GM23338 (cell line): ENCODE measurements at regions not wholly inside any gene's neighbourhood (a gene's known extent, or its start where the extent isn't known, plus 50 kb on each side); places are given as distances from the start of the nearest gene placed in this dataset.

Source experiments
- ATAC-seq: fragments of 200-7000 bp; cut with Tn5 transposase; 3 replicates; pipeline ENCODE4 v1.9.1; 2020
- DNase-seq: peaks from one replicate; pipeline ENCODE4 v3.0.0-alpha.2; 2015; ENCODE audit warnings: low spot score
- H2AFZ ChIP-seq: fragments of 200-600 bp; sonication (generic); 2 replicates; pipeline ENCODE4 v1.8.0; 2016; ENCODE audit warnings: antibody characterized with exemption, mild to moderate bottlenecking, moderate library complexity
- H3F3A ChIP-seq: fragments of 200-600 bp; sonication (generic); replicated peaks from 2 replicates; pipeline ENCODE4 v1.8.0; 2017; ENCODE audit warnings: antibody characterized with exemption, mixed run types, low read depth
- H3K27ac ChIP-seq: fragments of 200-600 bp; sonication (generic); 2 replicates; pipeline ENCODE4 v1.6.1; 2016; ENCODE audit warnings: low read depth
- H3K27me3 ChIP-seq: fragments of 200-600 bp; sonication (generic); 2 replicates; pipeline ENCODE4 v1.8.0; 2016; ENCODE audit warnings: mild to moderate bottlenecking, mixed run types, moderate library complexity; ENCODE audit not compliant: insufficient read depth
- H3K36me3 ChIP-seq: fragments of 200-600 bp; sonication (generic); 2 replicates; pipeline ENCODE4 v1.8.0; 2016; ENCODE audit warnings: mild to moderate bottlenecking; ENCODE audit not compliant: insufficient read depth
- H3K4me1 ChIP-seq: fragments of 200-600 bp; sonication (generic); 2 replicates; pipeline ENCODE4 v1.8.0; 2016; ENCODE audit warnings: mild to moderate bottlenecking, moderate library complexity; ENCODE audit not compliant: insufficient read depth
- H3K4me2 ChIP-seq: fragments of 200-600 bp; sonication (generic); 2 replicates; pipeline ENCODE4 v1.7.1; 2017; ENCODE audit warnings: mixed run types
- H3K4me3 ChIP-seq: fragments of 200-600 bp; sonication (generic); 2 replicates; pipeline ENCODE4 v1.6.1; 2016; ENCODE audit warnings: mixed run types
- H3K79me2 ChIP-seq: fragments of 200-600 bp; sonication (generic); replicated peaks from 2 replicates; pipeline ENCODE4 v1.8.0; 2017; ENCODE audit warnings: mild to moderate bottlenecking; ENCODE audit not compliant: insufficient read depth
- H3K9me2 ChIP-seq: fragments of 200-600 bp; sonication (generic); 2 replicates; pipeline ENCODE4 v1.8.0; 2017; ENCODE audit not compliant: insufficient read depth
- H4K20me1 ChIP-seq: fragments of 200-600 bp; sonication (generic); replicated peaks from 2 replicates; pipeline ENCODE4 v1.8.0; 2017; ENCODE audit warnings: mild to moderate bottlenecking; ENCODE audit not compliant: insufficient read depth
- H3K27ac Mint-ChIP-seq: 2 replicates; pipeline ENCODE4 v1.8.0; 2020; ENCODE audit warnings: inconsistent platforms, mild to moderate bottlenecking, moderate library complexity, mixed read lengths
- H3K27me3 Mint-ChIP-seq: 3 replicates; pipeline ENCODE4 v1.8.0; 2022; ENCODE audit warnings: low read depth, mild to moderate bottlenecking, moderate library complexity, mixed read lengths, inconsistent platforms; ENCODE audit not compliant: insufficient read depth, poor library complexity
- H3K36me3 Mint-ChIP-seq: 3 replicates; pipeline ENCODE4 v1.8.0; 2021; ENCODE audit warnings: low read depth, mild to moderate bottlenecking, inconsistent platforms, moderate library complexity, mixed read lengths
- H3K4me1 Mint-ChIP-seq: 3 replicates; pipeline ENCODE4 v1.8.0; 2020; ENCODE audit warnings: mild to moderate bottlenecking, inconsistent platforms, mixed read lengths
- H3K4me3 Mint-ChIP-seq: 3 replicates; pipeline ENCODE4 v1.8.0; 2021; ENCODE audit warnings: moderate library complexity, mild to moderate bottlenecking, inconsistent platforms, mixed read lengths
- H3K9me3 Mint-ChIP-seq: 3 replicates; pipeline ENCODE4 v1.8.0; 2020; ENCODE audit warnings: moderate library complexity, mild to moderate bottlenecking, inconsistent platforms, mixed read lengths
- CREB1 ChIP-seq: fragments of 250-450 bp; sonication (Bioruptor Pico); IDR thresholded peaks from 2 replicates; pipeline ENCODE4 v1.5.0; 2020; ENCODE audit warnings: low read depth, mild to moderate bottlenecking, moderate library complexity
- CTCF ChIP-seq, 2 experiments: fragments of 200-600 bp in 1 of 2; sonication (generic) in 1 of 2; conservative IDR thresholded peaks; 2 replicates each; pipeline versions ENCODE4 v1.5.1 to v1.6.1; 2016 to 2017; ENCODE audit warnings: antibody characterized with exemption in 2 of 2, low read depth in 2 of 2, mild to moderate bottlenecking in 2 of 2, moderate library complexity in 1 of 2
- ETS1 ChIP-seq: IDR thresholded peaks from 2 replicates; pipeline ENCODE4 v1.6.1; 2016; ENCODE audit warnings: antibody characterized with exemption
- NANOG ChIP-seq: IDR thresholded peaks from 2 replicates; pipeline ENCODE4 v1.6.1; 2016; ENCODE audit warnings: antibody characterized with exemption, borderline replicate concordance
- POLR2AphosphoS5 ChIP-seq: IDR thresholded peaks from 2 replicates; pipeline ENCODE4 v1.6.1; 2016; ENCODE audit warnings: antibody characterized with exemption, low read depth
- REST ChIP-seq: IDR thresholded peaks from one replicate; pipeline ENCODE4 v1.6.1; 2018; ENCODE audit warnings: antibody characterized with exemption; ENCODE audit not compliant: unreplicated experiment
- STAT1 ChIP-seq: IDR thresholded peaks from one replicate; pipeline ENCODE4 v1.6.1; 2016; ENCODE audit warnings: antibody characterized with exemption; ENCODE audit not compliant: unreplicated experiment
- ZNF331 ChIP-seq: fragments of 250-450 bp; sonication (Bioruptor Pico); IDR thresholded peaks from 2 replicates; pipeline ENCODE4 v1.5.0; 2020; ENCODE audit warnings: low read depth, mild to moderate bottlenecking, moderate library complexity
- ZNF462 ChIP-seq: fragments of 250-450 bp; sonication (Bioruptor Pico); IDR thresholded peaks from 2 replicates; pipeline ENCODE4 v1.5.0; 2020; ENCODE audit warnings: mild to moderate bottlenecking, moderate library complexity

GRCh38 chrX:39245024-39245423 is 443.8 kb downstream of the MID1IP1 start (continued):
- TF ChIP-seq ZNF462 (CRISPR knock-in tag), result no peak
- no peak for TF ChIP-seq ETS1
- no peak for TF ChIP-seq POLR2AphosphoS5
- no peak for TF ChIP-seq CREB1
- no peak for TF ChIP-seq CTCF (conservative IDR thresholded peaks at IDR 0.05; ENCODE audit: low read depth in 2 of 2)
- no peak for TF ChIP-seq NANOG

- H3K4me3 Mint-ChIP-seq, result no peak overlapping the region
- ATAC-seq (no peak), DNase-seq (no peak)
- no peaks in the 10 kb centered on the region for H3K27me3 Mint-ChIP-seq
- no peaks in the 10 kb centered on the region for H3K36me3 Mint-ChIP-seq
- Histone ChIP-seq H3K9me2 (no peaks in the 10 kb centered on the region), H3K79me2 (no peaks in the 10 kb centered on the region), H3K36me3 (no peaks in the 10 kb centered on the region), H3F3A (no peaks in the 10 kb centered on the region), H3K4me2 (no peak overlapping the region), H2AFZ (no peak overlapping the region), H4K20me1 (no peaks in the 10 kb centered on the region), H3K4me3 (no peak overlapping the region), H3K27ac (no peak overlapping the region), H3K4me1 (peaks cover 7% of the 10 kb centered on the region), H3K27me3 (no peaks in the 10 kb centered on the region)
- no peaks in the 10 kb centered on the region for H3K9me3 Mint-ChIP-seq
- peaks cover 8% of the 10 kb centered on the region; the same call in 2 of the 3 replicates for H3K4me1 Mint-ChIP-seq
- H3K27ac Mint-ChIP-seq, result no peak overlapping the region
- no peak for TF ChIP-seq ZNF331 (CRISPR knock-in tag)
- no peak for TF ChIP-seq STAT1
- no peak for TF ChIP-seq REST
These were observed 446.3 kb downstream of the MID1IP1 start for GRCh38 chrX:39247536-39247935.
